ENCODE measurements at regions not wholly inside any gene's neighbourhood (a gene's known extent, or its start where the extent isn't known, plus 50 kb on each side); places are given as distances from the start of the nearest gene placed in this dataset.

DNA sequence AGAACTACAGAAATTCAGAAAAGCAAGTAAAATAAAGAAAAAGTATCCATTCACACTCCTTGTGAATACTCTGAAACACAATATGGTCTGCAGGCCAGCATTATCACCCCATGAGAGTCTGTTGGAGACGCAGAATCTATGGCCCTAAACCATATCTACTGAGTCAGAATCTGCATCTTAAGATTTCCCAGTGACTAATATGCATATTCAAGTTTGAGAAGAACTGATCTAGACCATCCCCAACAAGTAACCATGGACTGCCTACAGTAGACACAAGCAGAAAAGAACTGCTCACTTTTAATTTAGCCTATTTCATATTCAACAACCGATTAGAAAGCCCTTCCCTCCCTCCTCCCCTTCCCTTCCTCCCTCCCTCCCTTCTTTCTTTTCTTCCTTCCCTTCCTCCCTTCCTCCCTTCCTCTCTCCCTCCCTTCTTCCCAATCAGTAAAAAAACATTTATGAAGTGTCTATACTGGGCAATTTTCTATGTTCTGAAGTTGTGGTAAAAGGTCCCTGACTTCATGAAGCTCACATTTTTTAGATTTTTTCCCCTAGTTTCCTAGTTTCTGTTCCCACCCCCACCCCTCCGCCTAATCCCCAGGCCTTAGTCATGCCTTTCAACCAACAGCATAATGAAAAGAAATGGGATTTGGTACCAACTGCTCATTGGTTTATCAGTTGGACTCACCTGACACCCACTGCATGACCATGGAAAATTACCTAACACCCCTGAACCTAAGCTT lies 125.2 kb downstream of the CNTN3 start:
- no peak for DNase-seq
- no peaks in the 10 kb centered on the region for H3K4me1 Mint-ChIP-seq
- peaks cover 0 to 3% (median 0%) of the 10 kb centered on the region in 3 donors for H3K36me3 Mint-ChIP-seq
- no peak overlapping the region for H3K27ac Mint-ChIP-seq
- no peak overlapping the region for H3K4me3 Mint-ChIP-seq
- peaks cover 10 to 53% (median 26%) of the 10 kb centered on the region in 6 donors for H3K9me3 Mint-ChIP-seq
- peaks cover 0 to under 1% (median 0%) of the 10 kb centered on the region in 3 donors for H3K27me3 Mint-ChIP-seq (ENCODE audit: low read depth in 3 of 3)

DNA sequence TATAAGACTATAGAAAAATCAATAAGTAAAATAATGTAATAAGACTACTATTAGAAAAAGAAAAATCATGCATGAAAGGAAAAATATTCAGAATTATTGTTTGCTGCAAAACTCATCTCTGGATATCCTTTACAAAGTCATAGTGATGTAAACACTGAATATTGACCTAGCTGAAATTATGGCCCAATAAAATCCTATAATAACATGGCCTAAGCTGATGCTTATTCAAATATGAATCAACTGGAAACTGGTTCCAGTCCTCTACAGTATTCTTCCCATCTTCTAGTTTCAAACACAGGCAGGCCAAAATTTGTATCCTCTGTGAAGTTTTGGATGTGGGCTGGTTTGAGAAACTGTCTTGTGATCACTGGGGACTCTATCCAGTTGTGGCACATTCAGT lies 134.5 kb downstream of the CNTN3 start:
- Mint-ChIP-seq H3K27ac (no peak overlapping the region), H3K9me3 (peaks cover 7 to 70% (median 29%) of the 10 kb centered on the region in 6 donors), H3K4me1 (no peaks in the 10 kb centered on the region), H3K4me3 (no peak overlapping the region), H3K27me3 (ENCODE audit: low read depth in 3 of 3) (peaks cover 0 to 2% (median 0%) of the 10 kb centered on the region in 3 donors), H3K36me3 (peaks cover 0 to 5% (median 0%) of the 10 kb centered on the region in 3 donors)
- no peak for DNase-seq

DNA sequence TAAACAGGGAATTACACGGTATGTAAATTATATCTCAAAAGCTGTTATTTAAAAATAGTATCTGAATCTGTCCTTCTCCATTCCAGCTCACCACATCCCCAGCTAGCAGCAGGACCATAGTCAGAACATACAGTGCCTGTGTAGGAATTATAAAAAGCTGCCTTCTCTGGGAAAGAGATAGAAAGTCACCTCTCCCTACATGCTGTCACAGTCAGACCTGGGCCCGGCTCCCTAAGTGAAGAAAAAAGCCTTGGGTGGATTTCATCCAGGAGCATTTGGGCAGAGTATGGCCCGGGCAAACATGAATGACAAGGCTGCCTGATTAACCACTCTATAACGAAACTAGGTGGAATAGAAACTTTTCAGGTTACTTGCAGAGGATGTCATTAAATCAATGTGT lies 144.1 kb downstream of the CNTN3 start:
- no peaks in the 10 kb centered on the region for H3K36me3 Mint-ChIP-seq
- DNase-seq = no peak
- no peaks in the 10 kb centered on the region for H3K27me3 Mint-ChIP-seq (ENCODE audit: low read depth in 3 of 3)
- H3K4me1 Mint-ChIP-seq = no peaks in the 10 kb centered on the region
- no peak overlapping the region for H3K4me3 Mint-ChIP-seq
- H3K9me3 Mint-ChIP-seq = peaks cover 15 to 38% (median 27%) of the 10 kb centered on the region in 6 donors
- H3K27ac Mint-ChIP-seq = no peak overlapping the region

DNA sequence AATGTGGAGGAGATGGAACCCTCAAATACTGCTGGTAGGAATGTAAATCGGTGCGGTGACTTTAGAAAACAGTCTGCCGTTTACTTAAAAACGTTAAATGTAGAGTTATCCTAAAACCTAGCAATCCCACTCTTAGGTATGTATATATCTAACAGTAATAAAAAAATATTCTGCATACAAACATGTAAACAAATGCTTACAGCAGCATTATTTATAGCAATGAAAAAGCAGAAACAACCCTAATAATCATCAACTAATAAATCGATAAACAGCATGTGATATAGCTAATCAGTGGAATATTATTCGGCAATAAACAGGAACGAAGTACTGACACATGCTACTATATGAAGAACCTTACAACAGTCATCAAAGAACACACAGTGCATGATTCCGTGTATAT lies 144.7 kb downstream of the CNTN3 start:
- no peak overlapping the region for H3K27ac Mint-ChIP-seq
- no peaks in the 10 kb centered on the region for H3K4me1 Mint-ChIP-seq
- H3K4me3 Mint-ChIP-seq = no peak overlapping the region
- H3K9me3 Mint-ChIP-seq = peaks cover 15 to 36% (median 27%) of the 10 kb centered on the region in 6 donors
- no peaks in the 10 kb centered on the region for H3K36me3 Mint-ChIP-seq
- DNase-seq = no peak
- no peaks in the 10 kb centered on the region for H3K27me3 Mint-ChIP-seq (ENCODE audit: low read depth in 3 of 3)

DNA sequence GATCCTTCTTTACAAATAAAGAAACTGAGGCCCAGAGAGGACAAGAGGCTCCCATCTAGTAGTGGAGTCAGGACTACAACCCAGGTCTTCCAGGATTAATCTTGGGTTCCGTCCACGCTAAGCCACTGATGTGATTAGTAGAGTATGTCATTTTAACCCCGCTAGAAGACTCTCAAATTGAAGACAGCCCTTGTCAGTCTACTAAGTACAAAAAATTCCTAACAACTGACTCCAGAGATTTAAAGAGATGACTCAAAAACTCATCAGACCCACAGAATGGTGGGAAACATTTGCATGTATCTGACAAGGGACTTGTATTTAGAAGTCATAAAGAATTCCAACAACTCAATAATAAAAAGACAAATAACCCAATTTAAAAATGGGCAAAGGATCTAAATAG lies 145.3 kb downstream of the CNTN3 start:
- no peak overlapping the region for H3K4me3 Mint-ChIP-seq

DNA sequence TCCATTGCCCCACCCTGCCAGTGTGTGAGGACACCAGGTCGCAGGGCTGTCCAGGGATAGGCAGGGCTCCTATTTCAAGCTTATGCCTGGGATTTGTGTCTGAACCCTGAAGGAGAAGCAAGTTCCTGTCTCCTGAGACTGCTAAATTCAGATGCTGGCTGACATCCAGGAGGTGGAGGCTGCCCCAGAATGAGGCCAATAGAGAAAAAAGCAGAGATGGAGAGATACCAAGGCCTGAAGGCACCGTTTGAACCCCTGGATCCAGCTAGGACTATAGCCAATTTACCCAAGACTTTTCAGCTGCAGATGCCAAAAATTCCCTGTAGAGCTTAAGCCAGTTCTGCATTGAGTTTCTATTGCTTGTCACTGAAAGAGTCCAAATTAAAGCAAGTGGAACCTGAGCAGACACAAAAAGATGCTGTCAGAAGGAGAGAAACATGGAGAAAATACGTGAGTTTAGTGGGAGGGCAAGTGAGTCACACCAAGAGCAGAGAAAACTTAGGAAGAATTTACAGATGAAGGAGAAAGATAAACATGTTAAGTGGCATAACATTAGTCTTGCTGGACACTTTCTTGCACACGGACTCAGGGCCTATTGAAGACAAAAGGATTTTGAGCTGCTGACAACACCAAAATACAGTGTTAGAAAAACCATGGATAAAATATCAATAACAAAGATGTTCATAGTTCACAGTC lies 148.6 kb downstream of the CNTN3 start:
- peaks cover 9 to 51% (median 18%) of the 10 kb centered on the region in 6 donors for H3K9me3 Mint-ChIP-seq
- no peak overlapping the region for H3K4me3 Mint-ChIP-seq
- no peak for DNase-seq
- no peaks in the 10 kb centered on the region for H3K36me3 Mint-ChIP-seq
- H3K27me3 Mint-ChIP-seq (ENCODE audit: low read depth in 3 of 3) = no peaks in the 10 kb centered on the region
- no peaks in the 10 kb centered on the region for H3K4me1 Mint-ChIP-seq
- no peak overlapping the region for H3K27ac Mint-ChIP-seq

More for the DNA sequence above, 145.3 kb downstream of the CNTN3 start:
- no peaks in the 10 kb centered on the region for H3K4me1 Mint-ChIP-seq
- no peak overlapping the region for H3K27ac Mint-ChIP-seq
- H3K9me3 Mint-ChIP-seq = peaks cover 13 to 38% (median 26%) of the 10 kb centered on the region in 6 donors
- no peak for DNase-seq
- no peaks in the 10 kb centered on the region for H3K36me3 Mint-ChIP-seq
- H3K27me3 Mint-ChIP-seq (ENCODE audit: low read depth in 3 of 3) = no peaks in the 10 kb centered on the region

DNA sequence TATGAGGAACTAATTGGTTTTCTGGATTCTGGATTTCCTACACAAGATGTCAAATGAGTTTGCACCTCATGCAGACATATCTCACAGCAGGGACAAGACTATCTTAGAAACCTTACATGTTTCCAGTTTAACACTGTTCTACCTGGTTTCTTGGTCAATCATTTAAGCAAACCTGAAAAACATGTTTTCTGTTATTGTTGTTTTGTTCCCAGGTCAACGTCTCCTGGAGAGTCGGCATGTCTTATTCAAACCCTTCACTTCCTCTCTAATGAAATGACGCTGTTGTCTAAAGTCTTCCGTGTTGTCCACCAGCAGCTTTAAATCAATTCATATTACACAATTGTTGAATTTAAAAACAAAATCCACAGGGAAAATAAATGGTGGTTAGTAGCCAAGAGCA lies 150.9 kb downstream of the CNTN3 start:
- Mint-ChIP-seq H3K27ac (no peak overlapping the region), H3K9me3 (peaks cover 5 to 53% (median 18%) of the 10 kb centered on the region in 6 donors), H3K4me1 (no peaks in the 10 kb centered on the region), H3K36me3 (no peaks in the 10 kb centered on the region), H3K27me3 (ENCODE audit: low read depth in 3 of 3) (no peaks in the 10 kb centered on the region), H3K4me3 (no peak overlapping the region)
- DNase-seq = no peak

DNA sequence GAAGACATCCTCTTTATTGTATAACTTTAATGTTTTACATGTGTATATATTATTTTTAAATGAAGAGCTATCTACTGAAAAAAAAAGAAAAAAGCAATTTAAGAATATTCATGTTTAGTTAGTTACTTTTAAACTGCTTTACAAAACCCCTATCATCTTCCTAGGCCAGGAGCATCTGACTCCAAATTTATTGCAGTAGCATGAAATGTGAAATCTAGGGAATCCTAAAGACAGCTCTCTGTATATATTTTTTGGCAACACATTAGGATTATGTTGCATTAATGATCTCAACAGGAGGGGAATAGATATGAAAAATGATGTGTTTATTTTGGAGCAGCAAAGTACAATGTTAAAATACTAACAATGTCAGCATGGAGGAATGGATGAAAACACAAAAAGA lies 158.3 kb downstream of the CNTN3 start:
- DNase-seq = no peak

DNA sequence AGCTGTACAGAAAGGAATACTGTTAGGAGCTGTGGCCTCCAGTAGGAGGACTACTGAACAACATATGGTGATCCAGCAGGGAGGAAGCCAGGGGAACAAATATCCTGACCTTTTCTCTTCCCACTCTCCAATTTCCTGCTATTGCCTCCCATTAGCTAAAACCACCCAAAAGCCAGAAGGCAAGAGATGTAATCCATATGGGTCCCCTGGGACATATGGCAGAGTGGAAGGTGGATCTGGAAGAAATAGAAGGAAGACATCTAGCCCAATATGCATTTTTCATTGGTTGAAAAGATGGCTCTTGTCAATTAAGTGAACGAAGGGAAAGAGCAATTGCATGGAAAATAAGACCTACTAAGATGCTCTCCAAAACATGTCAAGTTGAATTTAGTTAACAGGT lies 167.2 kb downstream of the CNTN3 start:
- Mint-ChIP-seq H3K27ac (no peak overlapping the region), H3K4me1 (no peaks in the 10 kb centered on the region), H3K27me3 (ENCODE audit: low read depth in 3 of 3) (no peaks in the 10 kb centered on the region), H3K9me3 (peaks cover 4 to 25% (median 14%) of the 10 kb centered on the region in 6 donors), H3K4me3 (no peak overlapping the region), H3K36me3 (no peaks in the 10 kb centered on the region)
- no peak for DNase-seq

More for the DNA sequence above, 158.3 kb downstream of the CNTN3 start:
- Mint-ChIP-seq H3K27me3 (ENCODE audit: low read depth in 3 of 3) (peaks cover 0 to 1% (median 1%) of the 10 kb centered on the region in 3 donors), H3K4me3 (no peak overlapping the region), H3K4me1 (no peaks in the 10 kb centered on the region), H3K36me3 (no peaks in the 10 kb centered on the region), H3K9me3 (peaks cover 4 to 38% (median 18%) of the 10 kb centered on the region in 6 donors), H3K27ac (no peak overlapping the region)

DNA sequence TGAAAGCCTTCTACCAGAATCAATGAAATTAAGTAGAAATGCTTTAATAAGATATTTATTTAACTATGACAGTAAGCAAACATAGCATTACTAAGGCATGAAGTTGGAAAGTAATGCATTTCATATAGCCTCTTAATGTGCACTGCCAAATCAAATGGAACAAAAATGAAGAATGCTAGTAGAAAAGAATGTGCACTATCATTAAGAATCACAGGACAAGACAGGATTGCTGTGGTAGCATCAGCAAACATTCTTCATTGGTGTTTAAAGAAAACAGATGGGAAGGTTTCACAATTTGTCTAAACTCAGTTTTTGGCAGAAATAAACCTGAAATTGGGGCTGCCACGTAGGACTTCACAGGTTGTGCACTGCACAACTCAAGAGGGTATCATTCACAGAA lies 168.9 kb downstream of the CNTN3 start:
- DNase-seq = no peak
- Mint-ChIP-seq H3K4me3 (no peak overlapping the region), H3K36me3 (no peaks in the 10 kb centered on the region), H3K4me1 (no peaks in the 10 kb centered on the region), H3K27ac (no peak overlapping the region), H3K27me3 (ENCODE audit: low read depth in 3 of 3) (no peaks in the 10 kb centered on the region), H3K9me3 (peaks cover 4 to 25% (median 14%) of the 10 kb centered on the region in 6 donors)

DNA sequence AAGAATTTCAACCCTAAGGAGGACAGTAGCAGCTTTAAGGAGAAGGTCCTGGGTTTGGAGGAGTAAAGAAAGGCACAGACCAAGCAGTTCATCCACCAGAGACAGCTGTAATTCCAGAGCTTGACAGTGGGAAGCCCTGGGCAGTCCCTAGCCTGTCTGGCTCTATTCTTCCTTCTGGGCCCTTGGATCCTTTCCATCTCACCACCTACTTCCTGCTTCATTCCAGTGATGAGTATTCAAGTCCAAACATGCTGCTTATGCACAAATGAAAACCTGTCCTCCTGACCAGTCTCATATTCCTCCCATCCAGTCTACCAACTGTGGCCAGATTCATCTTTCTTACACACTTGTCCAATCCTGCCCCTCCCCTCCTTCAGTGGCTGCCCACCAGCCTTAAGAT lies 171.4 kb downstream of the CNTN3 start:
- H3K36me3 Mint-ChIP-seq = no peaks in the 10 kb centered on the region
- no peak for DNase-seq
- H3K4me1 Mint-ChIP-seq = no peaks in the 10 kb centered on the region
- no peak overlapping the region for H3K27ac Mint-ChIP-seq
- no peak overlapping the region for H3K4me3 Mint-ChIP-seq
- H3K27me3 Mint-ChIP-seq (ENCODE audit: low read depth in 3 of 3) = no peaks in the 10 kb centered on the region
- peaks cover 4 to 30% (median 16%) of the 10 kb centered on the region in 6 donors for H3K9me3 Mint-ChIP-seq

DNA sequence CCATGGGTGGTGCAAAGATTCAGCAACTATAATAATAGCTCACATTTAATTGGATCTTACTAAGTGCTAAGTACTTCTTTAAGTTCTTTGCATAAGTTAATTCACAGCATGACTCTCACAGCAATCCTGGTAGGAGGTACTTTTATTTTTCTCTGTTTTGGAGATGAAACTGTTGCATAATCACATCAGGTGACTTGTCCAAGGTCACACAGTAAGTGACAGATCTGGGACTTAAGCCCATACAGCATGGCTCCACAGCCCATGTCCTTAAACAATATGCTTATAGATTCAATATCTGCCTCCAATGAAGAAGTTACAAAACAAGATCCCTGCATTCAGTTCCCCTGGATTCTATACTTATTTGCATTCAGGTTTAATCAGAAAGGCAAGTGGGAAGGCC lies 171.8 kb downstream of the CNTN3 start:
- no peak overlapping the region for H3K27ac Mint-ChIP-seq
- H3K4me3 Mint-ChIP-seq = no peak overlapping the region
- DNase-seq = no peak
- H3K4me1 Mint-ChIP-seq = no peaks in the 10 kb centered on the region
- no peaks in the 10 kb centered on the region for H3K27me3 Mint-ChIP-seq (ENCODE audit: low read depth in 3 of 3)
- no peaks in the 10 kb centered on the region for H3K36me3 Mint-ChIP-seq
- H3K9me3 Mint-ChIP-seq = peaks cover 4 to 34% (median 17%) of the 10 kb centered on the region in 6 donors

DNA sequence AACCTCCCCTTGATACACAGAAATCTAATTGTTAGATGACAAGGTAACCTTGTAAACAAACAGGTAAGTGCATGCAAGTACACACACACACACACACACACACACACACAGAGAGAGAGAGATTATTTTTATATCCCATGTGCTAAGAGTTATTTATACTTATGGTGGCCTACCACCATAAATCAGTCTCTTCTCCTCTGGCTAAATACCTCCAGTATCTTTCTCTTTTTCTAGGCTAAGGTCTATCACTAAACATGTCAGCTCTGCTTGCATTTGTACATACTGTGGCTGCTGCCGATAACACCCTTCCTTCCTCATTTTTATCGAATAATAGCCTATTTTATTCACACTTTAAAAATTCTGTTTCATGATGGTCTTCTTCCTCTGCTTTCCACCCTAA lies 172.4 kb downstream of the CNTN3 start:
- H3K4me1 Mint-ChIP-seq = no peaks in the 10 kb centered on the region
- no peaks in the 10 kb centered on the region for H3K36me3 Mint-ChIP-seq
- peaks cover 4 to 34% (median 17%) of the 10 kb centered on the region in 6 donors for H3K9me3 Mint-ChIP-seq
- no peak overlapping the region for H3K27ac Mint-ChIP-seq
- DNase-seq = no peak
- H3K27me3 Mint-ChIP-seq (ENCODE audit: low read depth in 3 of 3) = no peaks in the 10 kb centered on the region
- H3K4me3 Mint-ChIP-seq = no peak overlapping the region

DNA sequence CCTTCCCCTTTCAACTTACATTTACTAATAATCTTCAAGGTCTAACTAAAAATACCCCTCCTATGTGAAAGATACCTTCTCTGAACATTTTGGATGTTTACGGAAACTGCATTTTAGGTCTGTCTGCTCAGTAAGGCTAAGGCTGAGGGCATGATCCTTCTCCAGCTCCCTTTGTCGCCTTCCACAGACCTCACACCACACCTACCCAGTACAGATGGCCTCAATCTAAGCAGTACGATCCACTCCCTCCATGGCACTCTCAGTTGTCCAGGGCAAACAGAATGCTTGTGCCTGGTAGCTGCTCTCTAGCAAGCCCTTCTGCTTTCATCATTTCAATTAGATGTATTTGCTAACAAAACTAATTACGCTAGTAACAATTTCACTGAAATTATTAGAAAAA lies 178.3 kb downstream of the CNTN3 start:
- H3K4me1 Mint-ChIP-seq = no peaks in the 10 kb centered on the region
- no peak overlapping the region for H3K27ac Mint-ChIP-seq
- H3K27me3 Mint-ChIP-seq (ENCODE audit: low read depth in 3 of 3) = no peaks in the 10 kb centered on the region
- peaks cover 13 to 61% (median 23%) of the 10 kb centered on the region in 6 donors for H3K9me3 Mint-ChIP-seq
- H3K4me3 Mint-ChIP-seq = no peak overlapping the region
- no peak for DNase-seq
- no peaks in the 10 kb centered on the region for H3K36me3 Mint-ChIP-seq

Data from immature natural killer cell (primary cell).